Liver (tissue), 7 donors: ENCODE measurements at regions not wholly inside any gene's neighbourhood (a gene's known extent, or its start where the extent isn't known, plus 50 kb on each side); places are given as distances from the start of the nearest gene placed in this dataset.

Experiments
- DNase-seq: peaks from one replicate; pipeline ENCODE4 v3.0.0-alpha.2; 2017; ENCODE audit warnings: low spot score
- H3K27ac ChIP-seq, 2 donors: one replicate each; pipeline ENCODE4 v1.7.0; 2013; ENCODE audit warnings: inconsistent platforms in 2 of 2, low read length in 2 of 2, control low read depth in 1 of 2, low read depth in 1 of 2, mild to moderate bottlenecking in 1 of 2
- H3K27me3 ChIP-seq, 4 donors: one replicate each; pipeline versions ENCODE4 v1.6.1 to v1.7.0; 2013; ENCODE audit warnings: low read length in 3 of 4, inconsistent platforms in 1 of 4, mild to moderate bottlenecking in 1 of 4, moderate library complexity in 1 of 4; ENCODE audit not compliant: control insufficient read depth in 4 of 4, insufficient read depth in 4 of 4
- H3K36me3 ChIP-seq, 4 donors: one replicate each; pipeline versions ENCODE4 v1.6.1 to v1.7.0; 2013; ENCODE audit warnings: low read length in 3 of 4, mild to moderate bottlenecking in 3 of 4, low read depth in 1 of 4, moderate library complexity in 1 of 4; ENCODE audit not compliant: control insufficient read depth in 4 of 4, insufficient read depth in 3 of 4
- H3K4me1 ChIP-seq, 4 donors: one replicate each; pipeline versions ENCODE4 v1.6.1 to v1.7.0; 2013; ENCODE audit warnings: low read length in 3 of 4, mild to moderate bottlenecking in 3 of 4, moderate library complexity in 1 of 4; ENCODE audit not compliant: control insufficient read depth in 4 of 4, insufficient read depth in 4 of 4
- H3K4me3 ChIP-seq, 3 donors: one replicate each; pipeline versions ENCODE4 v1.6.1 to v1.7.0; 2013; ENCODE audit warnings: low read length in 3 of 3, control low read depth in 1 of 3, low read depth in 1 of 3, mild to moderate bottlenecking in 1 of 3
- H3K9ac ChIP-seq, 2 donors: one replicate each; pipeline ENCODE4 v1.7.0; 2013; ENCODE audit warnings: low read length in 2 of 2, mild to moderate bottlenecking in 2 of 2, moderate library complexity in 2 of 2, control low read depth in 1 of 2, low read depth in 1 of 2
- H3K9me3 ChIP-seq, 4 donors: one replicate each; pipeline versions ENCODE4 v1.6.1 to v1.7.0; 2013; ENCODE audit warnings: low read length in 3 of 4; ENCODE audit not compliant: control insufficient read depth in 4 of 4
- ATF3 ChIP-seq: IDR thresholded peaks from 2 replicates; pipeline ENCODE4 v1.6.1; 2016; ENCODE audit warnings: antibody characterized with exemption
- EGR1 ChIP-seq, 2 donors: IDR thresholded peaks; 2 replicates each; pipeline ENCODE4 v1.6.1; 2016 to 2018; ENCODE audit warnings: antibody characterized with exemption in 2 of 2, low read depth in 2 of 2
- HNF4A ChIP-seq, 2 donors: conservative IDR thresholded peaks; 2 replicates each; pipeline ENCODE4 v1.6.1; 2016; ENCODE audit warnings: antibody characterized with exemption in 2 of 2, mild to moderate bottlenecking in 2 of 2
- HNF4G ChIP-seq: IDR thresholded peaks from 2 replicates; pipeline ENCODE4 v1.6.1; 2016; ENCODE audit warnings: antibody characterized with exemption
- MAX ChIP-seq: IDR thresholded peaks from 2 replicates; pipeline ENCODE4 v1.6.1; 2016; ENCODE audit warnings: antibody characterized with exemption
- NR2F2 ChIP-seq: IDR thresholded peaks from 2 replicates; pipeline ENCODE4 v1.6.1; 2016; ENCODE audit warnings: antibody characterized with exemption
- RAD21 ChIP-seq, 2 donors: IDR thresholded peaks; 2 replicates each; pipeline ENCODE4 v1.6.1; 2016; ENCODE audit warnings: antibody characterized with exemption in 2 of 2, mild to moderate bottlenecking in 2 of 2
- SP1 ChIP-seq: IDR thresholded peaks from 2 replicates; pipeline ENCODE4 v1.6.1; 2018; ENCODE audit warnings: antibody characterized with exemption, mild to moderate bottlenecking
- TAF1 ChIP-seq: conservative IDR thresholded peaks from 2 replicates; pipeline ENCODE4 v1.6.1; 2016; ENCODE audit warnings: antibody characterized with exemption, mild to moderate bottlenecking
- YY1 ChIP-seq: IDR thresholded peaks from 2 replicates; pipeline ENCODE4 v1.6.1; 2016; ENCODE audit warnings: antibody characterized with exemption, mild to moderate bottlenecking
- ZBTB33 ChIP-seq: IDR thresholded peaks from 2 replicates; pipeline ENCODE4 v1.6.1; 2016; ENCODE audit warnings: antibody characterized with exemption
- WGBS: extraction: QIAGEN DNeasy Blood & Tissue Kit; methylation state at CpG from one replicate; pipeline ENCODE4 v1.1.7; 2013; 5-methylcytosine and 5-hydroxymethylcytosine counted together
- donor health status: healthy.
- donor health status: healthy.
- donor health status: healthy.
- donor health status: healthy.

GRCh38 chr1:244954359-244954758 is 90.0 kb upstream of the HNRNPU start:
- no peak overlapping the region for H3K9ac ChIP-seq
- H3K36me3 ChIP-seq, result no peaks in the 10 kb centered on the region
- H3K9me3 ChIP-seq, result no peaks in the 10 kb centered on the region
- H3K27ac ChIP-seq, result no peak overlapping the region
- DNase-seq, result no peak
- no peaks in the 10 kb centered on the region for H3K27me3 ChIP-seq
- H3K4me1 ChIP-seq, result no peaks in the 10 kb centered on the region
- 80% methylated on average over 2 of the region's 2 CpGs for WGBS
- TF ChIP-seq TAF1, result no peak
- no peak for TF ChIP-seq NR2F2
- TF ChIP-seq ATF3, result no peak
- no peak for TF ChIP-seq RAD21 (IDR thresholded peaks at IDR 0.05)
- TF ChIP-seq HNF4G, result no peak
- no peak overlapping the region for H3K4me3 ChIP-seq

- no peak for TF ChIP-seq TAF1
- TF ChIP-seq EGR1 (IDR thresholded peaks at IDR 0.05; ENCODE audit: low read depth in 2 of 2), result no peak
- no peak for TF ChIP-seq SP1
- TF ChIP-seq MAX, result no peak
- TF ChIP-seq ATF3, result no peak
- no peak for TF ChIP-seq NR2F2
- no peak for TF ChIP-seq ZBTB33
- no peak for TF ChIP-seq HNF4G
- no peaks in the 10 kb centered on the region for H3K27me3 ChIP-seq
- H3K9ac ChIP-seq, result no peak overlapping the region
- H3K9me3 ChIP-seq, result no peaks in the 10 kb centered on the region
- WGBS, result 83% methylated on average over 4 of the region's 4 CpGs
- H3K27ac ChIP-seq, result no peak overlapping the region
- no peak for DNase-seq
- no peak overlapping the region for H3K4me3 ChIP-seq
- H3K36me3 ChIP-seq, result no peaks in the 10 kb centered on the region
- H3K4me1 ChIP-seq, result no peaks in the 10 kb centered on the region
Observed at GRCh38 chr1:244953901-244954300, 89.6 kb upstream of the HNRNPU start.

- no peak for DNase-seq
- Histone ChIP-seq H3K4me3 (no peak overlapping the region), H3K4me1 (no peaks in the 10 kb centered on the region), H3K36me3 (no peaks in the 10 kb centered on the region), H3K9ac (no peak overlapping the region), H3K27ac (no peak overlapping the region), H3K27me3 (no peaks in the 10 kb centered on the region), H3K9me3 (no peaks in the 10 kb centered on the region)
- 71% methylated on average over 8 of the region's 8 CpGs for WGBS
- TF ChIP-seq HNF4A (conservative IDR thresholded peaks at IDR 0.05) (no peak), RAD21 (IDR thresholded peaks at IDR 0.05) (no peak), TAF1 (no peak), YY1 (no peak), NR2F2 (no peak), HNF4G (no peak)
Observed at GRCh38 chr1:244952940-244953339, 88.6 kb upstream of the HNRNPU start.
